Stimulated activated naive B cell treated with anti-CD40 and anti-IgM and Interleukin-4, amounts not matched to agents 10 μg/mL and 1 μg/mL and 100 μg/mL, for 72 hours (primary cell): ENCODE measurements at regions not wholly inside any gene's neighbourhood (a gene's known extent, or its start where the extent isn't known, plus 50 kb on each side); places are given as distances from the start of the nearest gene placed in this dataset.
"Not testable (repeated sequence)": the region's sequence is repeated elsewhere in the genome, so short reads cannot be mapped to it uniquely, and the experiment has no call there.

Experiments used
- ATAC-seq, 2 donors: fragments of 150-1000 bp; cut with Tn5 transposase; replicated peaks; 2 replicates each; pipeline ENCODE4 v1.10.0; 2021; ENCODE audit warnings: moderate library complexity in 1 of 2
- DNase-seq: peaks from one replicate; pipeline ENCODE4 v3.0.0; 2021
- H3K27ac Mint-ChIP-seq: one replicate; pipeline ENCODE4 v1.8.0; 2022; ENCODE audit warnings: mild to moderate bottlenecking, mixed read lengths
- H3K27me3 Mint-ChIP-seq, 2 donors: one replicate each; pipeline ENCODE4 v1.8.0; 2022; ENCODE audit warnings: mixed read lengths in 2 of 2
- H3K36me3 Mint-ChIP-seq, 2 donors: one replicate each; pipeline ENCODE4 v1.8.0; 2022; ENCODE audit warnings: mixed read lengths in 2 of 2, mild to moderate bottlenecking in 1 of 2
- H3K4me1 Mint-ChIP-seq, 2 donors: one replicate each; pipeline ENCODE4 v1.8.0; 2022; ENCODE audit warnings: mixed read lengths in 2 of 2, mild to moderate bottlenecking in 1 of 2
- H3K4me3 Mint-ChIP-seq, 2 donors: one replicate each; pipeline ENCODE4 v1.8.0; 2022; ENCODE audit warnings: mild to moderate bottlenecking in 2 of 2, mixed read lengths in 2 of 2, moderate library complexity in 1 of 2
- H3K9me3 Mint-ChIP-seq, 2 donors: one replicate each; pipeline ENCODE4 v1.8.0; 2022; ENCODE audit warnings: mixed read lengths in 2 of 2, mild to moderate bottlenecking in 1 of 2

- H3K36me3 Mint-ChIP-seq = no peaks in the 10 kb centered on the region
- no peaks in the 10 kb centered on the region for H3K4me1 Mint-ChIP-seq
- H3K27me3 Mint-ChIP-seq = no peaks in the 10 kb centered on the region
- no peak overlapping the region for H3K4me3 Mint-ChIP-seq
- H3K27ac Mint-ChIP-seq = no peak overlapping the region
- peaks cover 1 to 3% of the 10 kb centered on the region in 2 donors for H3K9me3 Mint-ChIP-seq
- ATAC-seq (no peak), DNase-seq (no peak)
Measured at GRCh38 chr7:13748998-13749397, 240.5 kb downstream of the ETV1 start.

- no peaks in the 10 kb centered on the region for H3K4me1 Mint-ChIP-seq
- DNase-seq (no peak), ATAC-seq (no peak)
- H3K27me3 Mint-ChIP-seq = no peaks in the 10 kb centered on the region
- no peaks in the 10 kb centered on the region for H3K36me3 Mint-ChIP-seq
- H3K9me3 Mint-ChIP-seq = peaks cover 1 to 3% of the 10 kb centered on the region in 2 donors
- no peak overlapping the region for H3K4me3 Mint-ChIP-seq
- H3K27ac Mint-ChIP-seq = no peak overlapping the region
Measured at GRCh38 chr7:13749636-13750035, 239.8 kb downstream of the ETV1 start.

GRCh38 chr7:13751766-13752165 lies 237.7 kb downstream of the ETV1 start:
- peaks cover 3 to 4% of the 10 kb centered on the region in 2 donors for H3K9me3 Mint-ChIP-seq
- ATAC-seq = no peak
- H3K4me1 Mint-ChIP-seq = no peaks in the 10 kb centered on the region
- H3K27ac Mint-ChIP-seq = no peak overlapping the region
- no peaks in the 10 kb centered on the region for H3K36me3 Mint-ChIP-seq
- DNase-seq = no peak
- no peaks in the 10 kb centered on the region for H3K27me3 Mint-ChIP-seq
- H3K4me3 Mint-ChIP-seq = no peak overlapping the region

GRCh38 chr7:13757841-13758240 lies 231.6 kb downstream of the ETV1 start:
- Mint-ChIP-seq H3K36me3 (no peaks in the 10 kb centered on the region), H3K9me3 (peaks cover 2 to 4% of the 10 kb centered on the region in 2 donors), H3K27ac (no peak overlapping the region), H3K4me1 (no peaks in the 10 kb centered on the region), H3K27me3 (no peaks in the 10 kb centered on the region), H3K4me3 (no peak overlapping the region)
- no peak for DNase-seq
- ATAC-seq = no peak

GRCh38 chr7:13765853-13766252 lies 223.6 kb downstream of the ETV1 start:
- H3K27ac Mint-ChIP-seq, ATAC-seq, H3K9me3 Mint-ChIP-seq, H3K4me1 Mint-ChIP-seq, H3K36me3 Mint-ChIP-seq, H3K4me3 Mint-ChIP-seq, DNase-seq, H3K27me3 Mint-ChIP-seq: not testable (repeated sequence)

GRCh38 chr7:13770305-13770704 lies 219.2 kb downstream of the ETV1 start:
- Mint-ChIP-seq H3K36me3 (no peaks in the 10 kb centered on the region), H3K9me3 (peaks cover 0 to 4% of the 10 kb centered on the region in 2 donors), H3K27ac (no peak overlapping the region), H3K27me3 (no peaks in the 10 kb centered on the region), H3K4me3 (no peak overlapping the region), H3K4me1 (no peaks in the 10 kb centered on the region)
- DNase-seq = no peak
- no peak for ATAC-seq

- H3K27ac Mint-ChIP-seq = no peak overlapping the region
- H3K4me3 Mint-ChIP-seq = no peak overlapping the region
- DNase-seq (no peak), ATAC-seq (no peak)
- peaks cover 0 to 2% of the 10 kb centered on the region in 2 donors for H3K9me3 Mint-ChIP-seq
- H3K36me3 Mint-ChIP-seq = no peaks in the 10 kb centered on the region
- H3K27me3 Mint-ChIP-seq = no peaks in the 10 kb centered on the region
- H3K4me1 Mint-ChIP-seq = no peaks in the 10 kb centered on the region
Measured at GRCh38 chr7:13774976-13775375, 214.5 kb downstream of the ETV1 start.

- Mint-ChIP-seq H3K9me3 (peaks cover 0 to 2% of the 10 kb centered on the region in 2 donors), H3K27ac (no peak overlapping the region), H3K4me3 (no peak overlapping the region), H3K27me3 (no peaks in the 10 kb centered on the region), H3K36me3 (no peaks in the 10 kb centered on the region), H3K4me1 (no peaks in the 10 kb centered on the region)
- ATAC-seq (no peak), DNase-seq (no peak)
Measured at GRCh38 chr7:13777242-13777641, 212.2 kb downstream of the ETV1 start.

- Mint-ChIP-seq H3K4me1 (no peaks in the 10 kb centered on the region), H3K27ac (no peak overlapping the region), H3K36me3 (no peaks in the 10 kb centered on the region), H3K4me3 (no peak overlapping the region), H3K9me3 (peaks cover 0 to 2% of the 10 kb centered on the region in 2 donors), H3K27me3 (no peaks in the 10 kb centered on the region)
- DNase-seq = no peak
- no peak for ATAC-seq
Measured at GRCh38 chr7:13778967-13779366, 210.5 kb downstream of the ETV1 start.

- no peak for ATAC-seq
- no peak overlapping the region for H3K27ac Mint-ChIP-seq
- no peak for DNase-seq
Measured at GRCh38 chr7:13790611-13791010, 198.9 kb downstream of the ETV1 start.

GRCh38 chr7:13792208-13792607 lies 197.3 kb downstream of the ETV1 start:
- no peak for DNase-seq
- no peak overlapping the region for H3K27ac Mint-ChIP-seq
- peaks cover 0 to 1% of the 10 kb centered on the region in 2 donors for H3K9me3 Mint-ChIP-seq
- no peaks in the 10 kb centered on the region for H3K27me3 Mint-ChIP-seq
- H3K4me1 Mint-ChIP-seq = no peaks in the 10 kb centered on the region
- H3K4me3 Mint-ChIP-seq = no peak overlapping the region
- no peaks in the 10 kb centered on the region for H3K36me3 Mint-ChIP-seq
- ATAC-seq = no peak

More at GRCh38 chr7:13790611-13791010, 198.9 kb downstream of the ETV1 start:
- Mint-ChIP-seq H3K27me3 (no peaks in the 10 kb centered on the region), H3K9me3 (no peaks in the 10 kb centered on the region), H3K4me3 (no peak overlapping the region), H3K36me3 (no peaks in the 10 kb centered on the region), H3K4me1 (no peaks in the 10 kb centered on the region)

- no peaks in the 10 kb centered on the region for H3K27me3 Mint-ChIP-seq
- H3K4me1 Mint-ChIP-seq = no peaks in the 10 kb centered on the region
- no peak for ATAC-seq
- no peak for DNase-seq
- no peak overlapping the region for H3K27ac Mint-ChIP-seq
- H3K4me3 Mint-ChIP-seq = no peak overlapping the region
- peaks cover 0 to 1% of the 10 kb centered on the region in 2 donors for H3K9me3 Mint-ChIP-seq
- no peaks in the 10 kb centered on the region for H3K36me3 Mint-ChIP-seq
Measured at GRCh38 chr7:13793926-13794325, 195.5 kb downstream of the ETV1 start.

- Mint-ChIP-seq H3K4me1 (no peaks in the 10 kb centered on the region), H3K27me3 (no peaks in the 10 kb centered on the region), H3K27ac (no peak overlapping the region), H3K36me3 (no peaks in the 10 kb centered on the region), H3K4me3 (no peak overlapping the region), H3K9me3 (peaks cover 0 to 1% of the 10 kb centered on the region in 2 donors)
- ATAC-seq (no peak), DNase-seq (no peak)
Measured at GRCh38 chr7:13794581-13794980, 194.9 kb downstream of the ETV1 start.

- H3K27me3 Mint-ChIP-seq = no peaks in the 10 kb centered on the region
- ATAC-seq (no peak), DNase-seq (no peak)
- no peak overlapping the region for H3K27ac Mint-ChIP-seq
- H3K9me3 Mint-ChIP-seq = peaks cover 0 to 1% of the 10 kb centered on the region in 2 donors
- no peak overlapping the region for H3K4me3 Mint-ChIP-seq
- H3K4me1 Mint-ChIP-seq = no peaks in the 10 kb centered on the region
- H3K36me3 Mint-ChIP-seq = no peaks in the 10 kb centered on the region
Measured at GRCh38 chr7:13797545-13797944, 191.9 kb downstream of the ETV1 start.

GRCh38 chr7:13800694-13801448 lies 188.6 kb downstream of the ETV1 start:
- Mint-ChIP-seq H3K4me1 (no peaks in the 10 kb centered on the region), H3K36me3 (no peaks in the 10 kb centered on the region), H3K27ac (no peak overlapping the region), H3K9me3 (peaks cover 0 to 3% of the 10 kb centered on the region in 2 donors), H3K27me3 (no peaks in the 10 kb centered on the region), H3K4me3 (no peak overlapping the region)
- no peak for DNase-seq
- ATAC-seq = no peak
